Coronary artery (tissue), 2 donors: ENCODE measurements at regions not wholly inside any gene's neighbourhood (a gene's known extent, or its start where the extent isn't known, plus 50 kb on each side); places are given as distances from the start of the nearest gene placed in this dataset.

Source experiments
- DNase-seq: peaks from one replicate; pipeline ENCODE4 v3.0.0-alpha.2; 2017; ENCODE audit warnings: low spot score
- H3K27ac ChIP-seq, 2 donors: fragments of 200-600 bp; sonication (generic); one replicate each; pipeline ENCODE4 v1.5.1; 2016 to 2019
- H3K4me3 ChIP-seq: fragments of 200-600 bp; sonication (generic); 2 replicates; pipeline ENCODE4 v1.5.1; 2016; ENCODE audit warnings: mild to moderate bottlenecking, moderate library complexity
- CTCF ChIP-seq: fragments of 200-600 bp; sonication (generic); IDR thresholded peaks from one replicate; pipeline ENCODE4 v1.5.1; 2019; ENCODE audit warnings: antibody characterized with exemption

- H3K4me3 ChIP-seq: no peak overlapping the region
- no peak for DNase-seq
- no peak for TF ChIP-seq CTCF
- no peak overlapping the region for H3K27ac ChIP-seq
Observed at GRCh38 chr3:72681598-72681997, 166.6 kb downstream of the SHQ1 start.

- no peak for DNase-seq
- Histone ChIP-seq H3K4me3 (no peak overlapping the region), H3K27ac (no peak overlapping the region)
- no peak for TF ChIP-seq CTCF
Observed at GRCh38 chr3:72680766-72681165, 167.5 kb downstream of the SHQ1 start.

GRCh38 chr3:72679540-72680198 lies 168.6 kb downstream of the SHQ1 start:
- DNase-seq: no peak
- no peak overlapping the region for H3K27ac ChIP-seq
- TF ChIP-seq CTCF: no peak
- no peak overlapping the region for H3K4me3 ChIP-seq

- no peak for DNase-seq
- TF ChIP-seq CTCF: no peak
- H3K27ac ChIP-seq: no peak overlapping the region
Observed at GRCh38 chr3:72678867-72679266, 169.4 kb downstream of the SHQ1 start.

GRCh38 chr3:72678380-72678779 lies 169.9 kb downstream of the SHQ1 start:
- H3K4me3 ChIP-seq: no peak overlapping the region
- no peak for DNase-seq
- no peak for TF ChIP-seq CTCF
- no peak overlapping the region for H3K27ac ChIP-seq

More at GRCh38 chr3:72678867-72679266, 169.4 kb downstream of the SHQ1 start:
- no peak overlapping the region for H3K4me3 ChIP-seq

GRCh38 chr3:72675243-72675642 lies 173.0 kb downstream of the SHQ1 start:
- Histone ChIP-seq H3K27ac (no peak overlapping the region), H3K4me3 (no peak overlapping the region)
- DNase-seq: no peak
- TF ChIP-seq CTCF: no peak

- no peak for TF ChIP-seq CTCF
Observed at GRCh38 chr3:72673011-72673771, 175.1 kb downstream of the SHQ1 start.

More at GRCh38 chr3:72673011-72673771, 175.1 kb downstream of the SHQ1 start:
- DNase-seq: no peak
- Histone ChIP-seq H3K27ac (no peak overlapping the region), H3K4me3 (no peak overlapping the region)
